Neural progenitor cell (in vitro differentiated cells): ENCODE measurements at regions not wholly inside any gene's neighbourhood (a gene's known extent, or its start where the extent isn't known, plus 50 kb on each side); places are given as distances from the start of the nearest gene placed in this dataset.

Experiments used
- CTCF ChIP-seq: fragments of 200-600 bp; sonication (generic); IDR thresholded peaks from 2 replicates; pipeline ENCODE4 v1.5.1; 2017; ENCODE audit warnings: antibody characterized with exemption, mild to moderate bottlenecking
- EZH2 ChIP-seq: fragments of 200-600 bp; sonication (generic); IDR thresholded peaks from 2 replicates; pipeline ENCODE4 v1.6.1; 2017; ENCODE audit warnings: antibody characterized with exemption, mild to moderate bottlenecking, moderate library complexity
- EZH2phosphoT487 ChIP-seq: fragments of 200-600 bp; sonication (generic); IDR thresholded peaks from 2 replicates; pipeline ENCODE4 v1.6.1; 2017; ENCODE audit warnings: antibody characterized with exemption

- TF ChIP-seq CTCF (no peak), EZH2 (no peak), EZH2phosphoT487 (no peak)
Measured at GRCh38 chr5:163623986-163624385, 118.6 kb downstream of the MAT2B start.
